Daoy (cell line): ENCODE measurements at regions not wholly inside any gene's neighbourhood (a gene's known extent, or its start where the extent isn't known, plus 50 kb on each side); places are given as distances from the start of the nearest gene placed in this dataset.

Experiments used
- DNase-seq: peaks from one replicate; pipeline ENCODE4 v3.0.0-alpha.2; 2015; ENCODE audit warnings: low read depth

- no peak for DNase-seq
These were observed 891.9 kb upstream of the CADM2 start for GRCh38 chr3:84066915-84067314.

- DNase-seq: no peak
These were observed 885.1 kb upstream of the CADM2 start for GRCh38 chr3:84073664-84074063.

- DNase-seq: no peak
These were observed 884.0 kb upstream of the CADM2 start for GRCh38 chr3:84074767-84075166.

- DNase-seq: no peak
These were observed 881.3 kb upstream of the CADM2 start for GRCh38 chr3:84077479-84077878.

GRCh38 chr3:84082726-84083125 is 876.1 kb upstream of the CADM2 start:
- DNase-seq: no peak

GRCh38 chr3:84092907-84093306 is 865.9 kb upstream of the CADM2 start:
- no peak for DNase-seq

- no peak for DNase-seq
These were observed 862.6 kb upstream of the CADM2 start for GRCh38 chr3:84096188-84096587.

- DNase-seq: no peak
These were observed 857.9 kb upstream of the CADM2 start for GRCh38 chr3:84100861-84101260.

GRCh38 chr3:84108442-84108971 is 850.3 kb upstream of the CADM2 start:
- DNase-seq: no peak

GRCh38 chr3:84109911-84110310 is 848.9 kb upstream of the CADM2 start:
- no peak for DNase-seq

- DNase-seq: no peak
These were observed 848.0 kb upstream of the CADM2 start for GRCh38 chr3:84110787-84111186.

GRCh38 chr3:84125201-84125721 is 833.5 kb upstream of the CADM2 start:
- DNase-seq: no peak

GRCh38 chr3:84125760-84126159 is 833.0 kb upstream of the CADM2 start:
- DNase-seq: no peak

- no peak for DNase-seq
These were observed 832.6 kb upstream of the CADM2 start for GRCh38 chr3:84126160-84126559.

- no peak for DNase-seq
These were observed 830.8 kb upstream of the CADM2 start for GRCh38 chr3:84128024-84128423.

- DNase-seq: no peak
These were observed 822.4 kb upstream of the CADM2 start for GRCh38 chr3:84136425-84136824.

GRCh38 chr3:84140631-84141030 is 818.2 kb upstream of the CADM2 start:
- no peak for DNase-seq

- DNase-seq: no peak
These were observed 817.2 kb upstream of the CADM2 start for GRCh38 chr3:84141571-84141970.

- no peak for DNase-seq
These were observed 793.5 kb upstream of the CADM2 start for GRCh38 chr3:84165328-84165727.

- DNase-seq: no peak
These were observed 783.3 kb upstream of the CADM2 start for GRCh38 chr3:84175449-84175848.

GRCh38 chr3:84184937-84185336 is 773.9 kb upstream of the CADM2 start:
- DNase-seq: no peak

GRCh38 chr3:84194029-84194428 is 764.8 kb upstream of the CADM2 start:
- DNase-seq: no peak

- DNase-seq: no peak
These were observed 749.3 kb upstream of the CADM2 start for GRCh38 chr3:84209474-84209873.

GRCh38 chr3:84223512-84223911 is 735.3 kb upstream of the CADM2 start:
- no peak for DNase-seq
